PFSK-1 (cell line): ENCODE measurements at regions not wholly inside any gene's neighbourhood (a gene's known extent, or its start where the extent isn't known, plus 50 kb on each side); places are given as distances from the start of the nearest gene placed in this dataset.

ENCODE experiments used
- FOXP2 ChIP-seq: optimal IDR thresholded peaks from 2 replicates; pipeline ENCODE3; 2011; ENCODE audit warnings: borderline replicate concordance, control low read depth, inconsistent platforms; ENCODE audit not compliant: insufficient read depth; ENCODE audit errors: extremely low read length, extremely low read depth
- POLR2AphosphoS5 ChIP-seq: IDR thresholded peaks from 2 replicates; pipeline ENCODE4 v1.6.1; 2012; ENCODE audit warnings: low read depth, mild to moderate bottlenecking, control low read depth, low read length, moderate library complexity
- SIN3A ChIP-seq: IDR thresholded peaks from 2 replicates; pipeline ENCODE4 v1.6.1; 2012; ENCODE audit warnings: mild to moderate bottlenecking, low read length, moderate library complexity, borderline replicate concordance; ENCODE audit not compliant: insufficient read depth
- TAF1 ChIP-seq: IDR thresholded peaks from 2 replicates; pipeline ENCODE4 v1.6.1; 2012; ENCODE audit warnings: low read length, control low read depth, borderline replicate concordance; ENCODE audit not compliant: insufficient read depth
- TF ChIP-seq, protein P1 (sequence below), 2 experiments: IDR thresholded peaks; 2 replicates each; pipeline versions ENCODE4 v1.6.1 to v1.8.0; 2011 to 2012; ENCODE audit warnings: low read depth in 2 of 2, low read length in 2 of 2, control low read depth in 1 of 2, inconsistent platforms in 1 of 2, mild to moderate bottlenecking in 1 of 2, moderate library complexity in 1 of 2; ENCODE audit not compliant: insufficient read depth in 1 of 2

DNA sequence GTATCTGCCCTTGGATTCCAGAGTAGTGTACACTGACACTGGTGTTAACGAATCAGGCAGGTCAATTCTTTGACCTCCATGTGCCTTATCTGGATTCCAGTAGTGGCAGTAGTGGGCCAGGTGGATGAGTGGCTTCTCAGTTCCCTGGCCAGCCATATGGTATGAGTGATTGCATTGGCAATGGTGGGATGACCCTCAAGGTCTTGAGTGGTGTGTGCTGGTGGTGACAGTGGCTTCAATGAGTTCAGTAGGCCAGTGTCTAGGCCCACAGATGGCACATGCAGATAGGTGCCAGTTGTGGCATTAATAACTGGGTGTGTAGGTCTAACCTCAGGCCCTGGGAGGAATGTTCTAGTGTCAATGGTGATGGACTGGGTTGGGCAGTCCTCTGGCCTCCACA is 674.1 kb upstream of the NXPH2 start:
- TF ChIP-seq POLR2AphosphoS5 (no peak), FOXP2 (no peak), SIN3A (no peak), TAF1 (no peak)
- TF ChIP-seq, protein P1, sequence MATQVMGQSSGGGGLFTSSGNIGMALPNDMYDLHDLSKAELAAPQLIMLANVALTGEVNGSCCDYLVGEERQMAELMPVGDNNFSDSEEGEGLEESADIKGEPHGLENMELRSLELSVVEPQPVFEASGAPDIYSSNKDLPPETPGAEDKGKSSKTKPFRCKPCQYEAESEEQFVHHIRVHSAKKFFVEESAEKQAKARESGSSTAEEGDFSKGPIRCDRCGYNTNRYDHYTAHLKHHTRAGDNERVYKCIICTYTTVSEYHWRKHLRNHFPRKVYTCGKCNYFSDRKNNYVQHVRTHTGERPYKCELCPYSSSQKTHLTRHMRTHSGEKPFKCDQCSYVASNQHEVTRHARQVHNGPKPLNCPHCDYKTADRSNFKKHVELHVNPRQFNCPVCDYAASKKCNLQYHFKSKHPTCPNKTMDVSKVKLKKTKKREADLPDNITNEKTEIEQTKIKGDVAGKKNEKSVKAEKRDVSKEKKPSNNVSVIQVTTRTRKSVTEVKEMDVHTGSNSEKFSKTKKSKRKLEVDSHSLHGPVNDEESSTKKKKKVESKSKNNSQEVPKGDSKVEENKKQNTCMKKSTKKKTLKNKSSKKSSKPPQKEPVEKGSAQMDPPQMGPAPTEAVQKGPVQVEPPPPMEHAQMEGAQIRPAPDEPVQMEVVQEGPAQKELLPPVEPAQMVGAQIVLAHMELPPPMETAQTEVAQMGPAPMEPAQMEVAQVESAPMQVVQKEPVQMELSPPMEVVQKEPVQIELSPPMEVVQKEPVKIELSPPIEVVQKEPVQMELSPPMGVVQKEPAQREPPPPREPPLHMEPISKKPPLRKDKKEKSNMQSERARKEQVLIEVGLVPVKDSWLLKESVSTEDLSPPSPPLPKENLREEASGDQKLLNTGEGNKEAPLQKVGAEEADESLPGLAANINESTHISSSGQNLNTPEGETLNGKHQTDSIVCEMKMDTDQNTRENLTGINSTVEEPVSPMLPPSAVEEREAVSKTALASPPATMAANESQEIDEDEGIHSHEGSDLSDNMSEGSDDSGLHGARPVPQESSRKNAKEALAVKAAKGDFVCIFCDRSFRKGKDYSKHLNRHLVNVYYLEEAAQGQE (IDR thresholded peaks at IDR 0.05; ENCODE audit: insufficient read depth in 1 of 2, low read depth in 2 of 2, low read length in 2 of 2): no peak
